Muscle layer of duodenum (tissue), 2 donors: ENCODE measurements at regions not wholly inside any gene's neighbourhood (a gene's known extent, or its start where the extent isn't known, plus 50 kb on each side); places are given as distances from the start of the nearest gene placed in this dataset.

Experiments
- H3K27ac ChIP-seq: one replicate; pipeline ENCODE4 v1.7.0; 2013; ENCODE audit warnings: mild to moderate bottlenecking, low read length
- H3K27me3 ChIP-seq: one replicate; pipeline ENCODE4 v1.7.0; 2013; ENCODE audit warnings: low read depth, mild to moderate bottlenecking, control low read depth, low read length
- H3K36me3 ChIP-seq, 2 donors: one replicate each; pipeline ENCODE4 v1.7.0; 2013; ENCODE audit warnings: low read length in 2 of 2, control low read depth in 1 of 2, mild to moderate bottlenecking in 1 of 2; ENCODE audit not compliant: insufficient read depth in 2 of 2, control insufficient read depth in 1 of 2
- H3K4me1 ChIP-seq, 2 donors: one replicate each; pipeline ENCODE4 v1.7.0; 2013; ENCODE audit warnings: low read length in 2 of 2, mild to moderate bottlenecking in 2 of 2, control low read depth in 1 of 2, moderate library complexity in 1 of 2; ENCODE audit not compliant: insufficient read depth in 2 of 2, control insufficient read depth in 1 of 2
- H3K4me3 ChIP-seq, 2 donors: one replicate each; pipeline ENCODE4 v1.7.0; 2013; ENCODE audit warnings: low read length in 2 of 2, low read depth in 1 of 2, mild to moderate bottlenecking in 1 of 2
- H3K9me3 ChIP-seq, 2 donors: one replicate each; pipeline ENCODE4 v1.7.0; 2013; ENCODE audit warnings: low read length in 2 of 2, control low read depth in 1 of 2, mild to moderate bottlenecking in 1 of 2; ENCODE audit not compliant: control insufficient read depth in 1 of 2
- donor health status: healthy.

DNA sequence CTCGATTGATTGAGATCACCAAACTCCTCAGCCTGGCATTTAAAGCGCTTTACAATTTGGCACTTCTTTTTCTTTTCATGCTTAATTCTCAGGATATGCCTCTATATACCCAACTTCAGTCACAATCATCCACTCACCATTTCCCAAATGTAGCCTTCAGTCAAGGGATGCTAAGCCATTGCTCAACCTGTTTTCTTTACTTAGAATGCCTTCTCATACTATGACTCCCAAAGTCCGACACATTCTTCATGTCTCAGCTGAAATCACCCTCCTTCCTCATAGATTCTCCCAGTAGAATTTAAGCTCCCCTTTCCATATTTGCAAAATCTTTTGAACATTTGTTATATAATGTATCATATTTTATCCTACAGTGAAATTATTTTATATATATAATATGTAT is 467.0 kb downstream of the LRIG3 start:
- Histone ChIP-seq H3K36me3 (no peaks in the 10 kb centered on the region), H3K9me3 (no peaks in the 10 kb centered on the region), H3K4me1 (no peaks in the 10 kb centered on the region), H3K27ac (no peak overlapping the region), H3K27me3 (no peaks in the 10 kb centered on the region), H3K4me3 (no peak overlapping the region)

DNA sequence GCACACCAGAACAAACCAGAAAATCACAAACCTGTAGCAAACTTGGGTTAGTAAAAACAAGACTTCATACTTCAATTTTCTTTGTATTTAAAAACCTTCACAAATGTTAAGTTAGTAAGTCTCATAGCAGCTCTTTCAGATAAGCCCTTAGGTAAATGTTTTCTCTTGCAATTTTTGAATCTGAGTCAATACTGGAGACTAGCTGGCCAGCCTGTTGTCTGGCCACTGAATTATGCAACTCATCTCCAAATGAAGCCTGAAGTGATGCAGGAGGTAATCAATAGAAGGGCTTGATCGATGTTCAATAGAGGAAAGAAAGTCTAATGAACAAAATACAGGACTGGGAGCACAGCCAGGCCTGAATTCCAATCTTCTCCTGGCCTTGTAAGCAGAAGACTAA is 465.2 kb downstream of the LRIG3 start:
- no peaks in the 10 kb centered on the region for H3K4me1 ChIP-seq
- no peaks in the 10 kb centered on the region for H3K9me3 ChIP-seq
- H3K36me3 ChIP-seq = no peaks in the 10 kb centered on the region
- no peak overlapping the region for H3K27ac ChIP-seq
- no peaks in the 10 kb centered on the region for H3K27me3 ChIP-seq
- no peak overlapping the region for H3K4me3 ChIP-seq

DNA sequence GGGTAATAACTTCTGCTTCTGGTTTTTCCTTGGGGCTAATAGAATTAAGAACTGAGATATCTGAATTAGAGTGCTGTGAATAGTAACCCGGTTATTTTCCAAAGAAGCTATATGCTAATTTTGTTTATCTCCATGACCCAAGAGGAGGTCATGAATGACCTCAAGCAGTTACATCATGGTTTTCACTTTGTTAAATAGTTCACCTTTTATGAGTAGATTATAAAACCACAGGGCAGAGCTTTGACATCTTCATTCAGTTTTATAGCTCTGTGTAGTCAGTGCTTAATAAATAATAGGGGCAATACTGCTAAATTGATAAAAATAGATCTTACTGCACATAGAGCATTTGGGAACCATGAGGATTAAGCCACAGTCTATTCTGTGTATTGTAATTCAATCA is 462.2 kb downstream of the LRIG3 start:
- H3K4me3 ChIP-seq = no peak overlapping the region
- no peak overlapping the region for H3K27ac ChIP-seq
- H3K4me1 ChIP-seq = no peaks in the 10 kb centered on the region
- no peaks in the 10 kb centered on the region for H3K36me3 ChIP-seq
- no peaks in the 10 kb centered on the region for H3K27me3 ChIP-seq
- no peaks in the 10 kb centered on the region for H3K9me3 ChIP-seq

DNA sequence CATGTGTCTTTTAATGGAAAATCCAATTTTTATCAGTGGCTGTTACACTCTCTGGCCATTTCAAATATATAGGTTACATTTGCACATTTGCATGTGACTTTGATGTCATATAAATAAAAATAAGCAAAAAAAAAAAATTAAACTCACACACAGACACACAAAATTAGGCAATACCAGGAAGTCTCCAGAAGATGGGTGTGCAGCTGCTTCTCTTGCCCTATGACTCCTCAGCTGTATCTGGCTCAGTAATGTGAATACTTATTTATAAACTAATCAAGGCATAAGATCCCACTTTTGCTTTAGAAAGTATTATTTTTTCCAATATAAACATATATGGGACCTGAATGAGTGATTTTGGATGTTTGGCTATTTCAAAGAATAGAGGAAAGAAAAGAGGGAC is 461.1 kb downstream of the LRIG3 start:
- Histone ChIP-seq H3K27ac (no peak overlapping the region), H3K4me3 (no peak overlapping the region), H3K36me3 (no peaks in the 10 kb centered on the region), H3K27me3 (no peaks in the 10 kb centered on the region), H3K4me1 (no peaks in the 10 kb centered on the region), H3K9me3 (no peaks in the 10 kb centered on the region)

DNA sequence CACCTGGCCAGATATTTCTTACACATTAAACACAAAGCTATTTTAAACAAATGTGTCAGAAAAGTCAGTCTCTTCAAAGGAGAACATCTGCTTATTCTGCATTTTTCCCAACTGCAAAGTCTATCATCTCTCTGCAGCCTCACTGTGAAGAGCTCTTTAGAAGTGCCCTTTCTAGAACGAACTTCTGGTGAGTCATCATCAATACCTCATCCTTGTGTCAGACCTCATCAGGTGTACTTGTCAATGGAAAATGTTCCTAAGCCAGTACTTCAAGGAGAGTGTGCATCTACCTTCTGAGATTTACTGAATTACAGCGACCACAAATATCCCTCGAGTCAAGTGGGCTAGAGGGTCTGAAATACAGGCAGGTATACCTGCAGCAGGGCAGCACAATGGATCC is 457.3 kb downstream of the LRIG3 start:
- Histone ChIP-seq H3K4me3 (no peak overlapping the region), H3K4me1 (no peaks in the 10 kb centered on the region), H3K27ac (no peak overlapping the region), H3K9me3 (peaks cover 0 to 6% of the 10 kb centered on the region in 2 donors), H3K36me3 (no peaks in the 10 kb centered on the region), H3K27me3 (no peaks in the 10 kb centered on the region)

DNA sequence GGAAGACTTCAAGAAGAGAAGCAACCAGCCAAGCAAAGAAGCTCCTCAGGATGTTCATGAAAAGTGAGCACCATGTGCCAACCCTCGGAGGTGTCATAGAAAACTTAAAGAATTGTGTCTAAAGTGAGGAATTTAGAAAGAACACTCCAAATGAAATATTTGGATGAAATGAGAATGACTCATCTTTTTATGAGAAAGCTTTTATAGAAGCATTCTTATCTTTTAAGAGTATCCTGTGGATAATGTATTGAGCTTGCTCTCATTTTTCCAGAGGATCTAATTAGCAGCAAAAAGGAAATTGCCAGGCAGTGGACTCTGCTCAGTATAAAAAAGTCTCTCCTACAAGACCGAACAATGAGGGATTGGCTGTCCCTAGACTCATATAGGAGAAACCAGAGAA is 454.9 kb downstream of the LRIG3 start:
- Histone ChIP-seq H3K27ac (no peak overlapping the region), H3K9me3 (peaks cover 0 to 6% of the 10 kb centered on the region in 2 donors), H3K4me1 (no peaks in the 10 kb centered on the region), H3K27me3 (no peaks in the 10 kb centered on the region), H3K4me3 (no peak overlapping the region), H3K36me3 (no peaks in the 10 kb centered on the region)

DNA sequence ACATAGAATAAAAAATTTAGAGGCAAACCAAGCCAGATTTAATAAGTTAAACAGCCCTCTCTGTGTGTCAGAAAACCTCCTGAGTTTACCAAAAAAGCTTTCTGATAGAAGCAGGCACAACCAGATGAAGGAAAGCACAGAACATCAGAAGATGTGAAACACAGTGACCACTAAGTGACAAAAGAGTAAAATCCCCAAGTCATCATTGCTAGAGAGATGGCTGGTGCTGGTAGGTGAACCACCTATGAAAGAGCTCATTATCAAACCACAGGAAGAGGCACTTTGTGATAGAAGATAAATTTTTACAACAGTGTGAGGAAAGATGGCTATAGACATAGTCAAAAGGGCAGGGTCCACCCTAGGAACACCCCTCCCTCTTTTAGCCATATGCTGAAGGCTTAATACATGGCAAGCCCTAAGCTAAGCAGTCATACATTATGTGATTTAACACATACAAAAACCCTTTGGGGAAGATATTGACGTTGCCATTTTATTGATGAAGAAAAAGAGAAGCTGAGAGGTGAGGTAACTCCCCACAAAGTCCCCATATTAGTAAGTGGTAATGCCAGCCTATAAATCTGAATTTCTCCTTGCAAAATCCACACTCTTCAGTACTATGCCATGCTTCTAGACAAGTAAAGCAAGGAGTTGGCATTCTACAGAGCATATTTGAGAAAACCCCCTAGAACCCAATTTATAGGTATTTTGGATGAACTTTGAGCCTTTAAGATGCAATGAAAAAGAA is 449.9 kb downstream of the LRIG3 start:
- Histone ChIP-seq H3K9me3 (peaks cover 0 to 6% of the 10 kb centered on the region in 2 donors), H3K4me1 (no peaks in the 10 kb centered on the region), H3K27ac (no peak overlapping the region), H3K4me3 (no peak overlapping the region), H3K36me3 (no peaks in the 10 kb centered on the region), H3K27me3 (no peaks in the 10 kb centered on the region)

DNA sequence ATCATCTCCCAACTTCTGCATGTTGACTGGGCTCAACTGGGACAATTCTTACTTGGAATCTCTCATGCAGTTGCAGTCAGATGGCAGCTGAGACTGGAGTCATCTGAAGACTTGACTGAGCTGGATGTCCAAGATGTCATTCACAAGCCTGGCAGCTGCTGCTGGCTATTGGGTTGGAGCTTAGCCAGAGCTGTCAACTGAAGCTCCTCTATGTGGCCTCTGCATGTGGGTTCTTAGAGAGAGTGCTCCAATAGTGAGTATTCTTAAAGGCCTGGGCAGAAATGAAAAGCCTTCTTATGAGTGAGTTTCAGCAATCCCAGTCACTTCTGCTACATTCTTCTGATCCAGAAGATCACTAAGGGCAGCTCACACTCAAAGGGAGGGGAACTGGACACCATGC is 440.9 kb downstream of the LRIG3 start:
- no peak overlapping the region for H3K27ac ChIP-seq
- no peaks in the 10 kb centered on the region for H3K9me3 ChIP-seq
- H3K27me3 ChIP-seq = no peaks in the 10 kb centered on the region
- no peaks in the 10 kb centered on the region for H3K4me1 ChIP-seq
- no peaks in the 10 kb centered on the region for H3K36me3 ChIP-seq
- H3K4me3 ChIP-seq = no peak overlapping the region

DNA sequence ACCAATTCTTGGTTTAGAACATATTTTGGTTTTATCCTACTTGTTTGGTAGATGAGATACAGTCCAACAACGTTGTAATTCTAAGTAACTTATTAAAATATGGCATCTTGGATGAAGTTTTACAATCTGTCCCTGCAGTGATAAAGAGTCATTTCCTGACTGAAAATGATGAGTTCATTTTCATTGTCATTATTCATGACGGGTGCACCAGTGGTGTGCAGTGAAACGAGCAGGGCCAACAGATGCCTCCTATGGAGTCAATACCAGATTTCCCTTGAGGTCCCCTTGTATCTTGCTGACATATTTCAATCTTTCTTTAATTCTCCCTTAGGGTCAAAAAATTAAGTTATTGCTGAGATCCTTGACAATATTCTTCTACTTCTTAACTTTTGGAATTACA is 438.5 kb downstream of the LRIG3 start:
- Histone ChIP-seq H3K36me3 (no peaks in the 10 kb centered on the region), H3K27me3 (no peaks in the 10 kb centered on the region), H3K4me1 (no peaks in the 10 kb centered on the region), H3K9me3 (no peaks in the 10 kb centered on the region), H3K27ac (no peak overlapping the region), H3K4me3 (no peak overlapping the region)

DNA sequence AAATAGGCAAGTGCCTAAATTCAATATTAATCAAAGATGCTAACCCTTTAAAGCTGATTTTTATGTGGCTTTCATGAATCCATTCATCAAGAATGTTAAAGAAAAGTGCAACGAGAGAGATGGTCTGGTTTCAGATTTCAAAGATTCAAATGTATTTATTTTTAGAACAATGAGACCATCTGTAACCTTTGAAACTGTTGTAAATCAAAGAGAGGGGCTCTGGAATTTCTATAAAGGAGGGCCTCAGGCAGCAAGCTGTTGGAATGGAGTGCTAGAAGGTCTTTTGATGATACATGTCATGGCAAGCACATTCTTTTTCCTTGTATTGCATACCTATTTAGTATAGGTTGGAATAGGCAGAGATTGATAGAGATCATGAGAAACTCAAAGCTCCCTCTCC is 433.0 kb downstream of the LRIG3 start:
- H3K36me3 ChIP-seq = no peaks in the 10 kb centered on the region
- no peak overlapping the region for H3K27ac ChIP-seq
- H3K9me3 ChIP-seq = no peaks in the 10 kb centered on the region
- no peaks in the 10 kb centered on the region for H3K27me3 ChIP-seq
- no peak overlapping the region for H3K4me3 ChIP-seq
- H3K4me1 ChIP-seq = no peaks in the 10 kb centered on the region

DNA sequence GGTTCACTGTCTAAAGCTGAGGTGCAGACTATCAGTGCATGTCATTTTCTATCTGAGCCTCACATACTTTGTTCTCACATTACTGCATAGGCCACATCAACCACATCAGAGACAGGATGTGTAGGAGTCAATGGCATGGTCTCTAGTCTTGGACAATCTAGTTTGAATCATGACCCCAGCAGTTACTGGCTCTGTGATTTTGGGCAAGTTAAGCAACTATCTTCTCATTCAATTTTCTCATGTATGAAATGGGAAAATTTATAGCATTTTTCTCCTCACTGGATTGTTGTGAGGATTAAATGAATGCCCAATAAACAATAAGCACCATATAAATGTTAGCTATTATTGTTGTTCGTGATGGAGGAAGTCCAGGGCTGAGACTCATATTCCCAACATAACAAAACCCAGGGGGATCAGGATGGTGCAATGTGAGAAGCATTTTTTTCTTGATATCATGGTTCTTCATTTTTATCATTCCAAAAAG is 432.6 kb downstream of the LRIG3 start:
- H3K4me3 ChIP-seq = no peak overlapping the region

DNA sequence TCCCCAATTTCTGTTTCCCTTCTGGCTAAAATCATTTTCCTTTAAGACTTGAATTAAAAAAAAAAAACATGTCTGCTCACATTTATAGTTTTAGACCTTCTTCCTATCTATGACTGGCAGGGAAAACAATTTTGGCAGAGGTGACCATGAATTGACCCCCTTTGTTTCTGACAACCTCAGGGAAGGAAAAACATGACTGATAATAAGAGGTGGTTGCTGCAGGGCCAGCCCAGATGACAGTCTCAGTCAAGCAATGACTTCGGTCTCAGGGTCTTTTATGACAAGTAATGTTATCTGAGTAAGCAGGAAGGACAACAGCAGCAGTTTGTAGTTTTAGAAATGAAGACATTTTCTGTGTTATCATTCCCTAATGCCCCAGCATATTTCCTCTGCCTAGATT is 430.9 kb downstream of the LRIG3 start:
- Histone ChIP-seq H3K4me3 (no peak overlapping the region), H3K27ac (no peak overlapping the region), H3K4me1 (no peaks in the 10 kb centered on the region), H3K9me3 (no peaks in the 10 kb centered on the region), H3K36me3 (no peaks in the 10 kb centered on the region), H3K27me3 (no peaks in the 10 kb centered on the region)

More for the DNA sequence above, 432.6 kb downstream of the LRIG3 start:
- Histone ChIP-seq H3K27ac (no peak overlapping the region), H3K36me3 (no peaks in the 10 kb centered on the region), H3K27me3 (no peaks in the 10 kb centered on the region), H3K9me3 (no peaks in the 10 kb centered on the region), H3K4me1 (no peaks in the 10 kb centered on the region)
